ENCODE measurements at regions not wholly inside any gene's neighbourhood (a gene's known extent, or its start where the extent isn't known, plus 50 kb on each side); places are given as distances from the start of the nearest gene placed in this dataset.
"Not testable (repeated sequence)": the region's sequence is repeated elsewhere in the genome, so short reads cannot be mapped to it uniquely, and the experiment has no call there.

- DNase-seq (ENCODE audit: low spot score), result not testable (repeated sequence)
Observed at GRCh38 chr5:43818394-43818793, 215.4 kb downstream of the NNT start.

- DNase-seq (ENCODE audit: low spot score), result no peak
Observed at GRCh38 chr5:43815497-43815896, 212.5 kb downstream of the NNT start.

GRCh38 chr5:43804723-43805122, 201.7 kb downstream of the NNT start:
- no peak for DNase-seq (ENCODE audit: low spot score)

- DNase-seq (ENCODE audit: low spot score), result no peak
Observed at GRCh38 chr5:43804041-43804440, 201.1 kb downstream of the NNT start.

GRCh38 chr5:43802651-43803050, 199.7 kb downstream of the NNT start:
- no peak for DNase-seq (ENCODE audit: low spot score)

- peak; percentile 77 for DNase-seq (ENCODE audit: low spot score)
Observed at GRCh38 chr5:43802119-43802518, 199.1 kb downstream of the NNT start.

GRCh38 chr5:43798740-43799139, 195.8 kb downstream of the NNT start:
- no peak for DNase-seq (ENCODE audit: low spot score)

- DNase-seq (ENCODE audit: low spot score), result not testable (repeated sequence)
Observed at GRCh38 chr5:43791880-43792279, 188.9 kb downstream of the NNT start.

GRCh38 chr5:43785198-43785597, 182.2 kb downstream of the NNT start:
- DNase-seq (ENCODE audit: low spot score), result no peak

GRCh38 chr5:43780586-43780985, 177.6 kb downstream of the NNT start:
- peak; percentile 14 for DNase-seq (ENCODE audit: low spot score)

- DNase-seq (ENCODE audit: low spot score), result no peak
Observed at GRCh38 chr5:43774881-43775399, 172.0 kb downstream of the NNT start.

GRCh38 chr5:43773478-43773844, 170.5 kb downstream of the NNT start:
- DNase-seq (ENCODE audit: low spot score), result peak; percentile 44

GRCh38 chr5:43772764-43773477, 169.9 kb downstream of the NNT start:
- DNase-seq (ENCODE audit: low spot score), result no peak

- DNase-seq (ENCODE audit: low spot score), result no peak
Observed at GRCh38 chr5:43772458-43772763, 169.4 kb downstream of the NNT start.

GRCh38 chr5:43771611-43772031, 168.6 kb downstream of the NNT start:
- no peak for DNase-seq (ENCODE audit: low spot score)

GRCh38 chr5:43769571-43770355, 166.8 kb downstream of the NNT start:
- peak; percentile 79 for DNase-seq (ENCODE audit: low spot score)

Data from AG20443 (cell line).